ENCODE measurements at regions not wholly inside any gene's neighbourhood (a gene's known extent, or its start where the extent isn't known, plus 50 kb on each side); places are given as distances from the start of the nearest gene placed in this dataset.

DNA sequence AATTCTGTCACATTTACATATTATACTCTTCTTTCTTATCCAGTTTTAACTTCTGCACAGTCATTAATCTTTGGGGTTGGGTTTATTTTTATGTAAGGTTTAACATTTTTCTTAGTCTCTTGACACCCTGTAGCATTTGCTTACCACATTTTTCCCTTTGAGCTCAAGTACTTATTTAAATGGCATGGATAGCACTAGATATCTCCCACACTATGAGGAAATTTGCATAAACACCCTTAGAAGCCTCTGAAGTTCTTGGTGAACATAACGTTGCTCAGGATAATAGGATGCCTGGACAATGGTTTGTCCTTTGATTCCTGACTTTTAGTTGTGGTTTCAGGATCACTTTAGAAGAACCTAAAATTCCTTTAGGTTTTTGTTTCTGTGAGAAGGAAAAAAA is 338.9 kb downstream of the PCDH17 start:
- no peaks in the 10 kb centered on the region for H3K9me3 ChIP-seq (ENCODE audit: low read depth)
- H3K4me3 ChIP-seq, result no peak overlapping the region
- no peak overlapping the region for H3K4me2 ChIP-seq
- no peaks in the 10 kb centered on the region for H3K9me2 ChIP-seq (replicated peaks; ENCODE audit: insufficient read depth)
- no peaks in the 10 kb centered on the region for H4K20me1 ChIP-seq (ENCODE audit: insufficient read depth, poor library complexity, severe bottlenecking)
- H2AFZ ChIP-seq, result no peak overlapping the region
- no peak for DNase-seq (ENCODE audit: low spot score)
- TF ChIP-seq EZH2phosphoT487 (IDR thresholded peaks at IDR 0.05; ENCODE audit: low read depth, severe bottlenecking, unreplicated experiment) (no peak), EZH2 (IDR thresholded peaks at IDR 0.05; ENCODE audit: borderline replicate concordance) (no peak), CTCF (IDR thresholded peaks at IDR 0.05; ENCODE audit: poor library complexity) (no peak)
- H3K4me1 ChIP-seq (ENCODE audit: insufficient read depth), result no peaks in the 10 kb centered on the region
- no peaks in the 10 kb centered on the region for H3K27me3 ChIP-seq
- H3K36me3 ChIP-seq (replicated peaks; ENCODE audit: insufficient read depth, low read depth), result no peaks in the 10 kb centered on the region
- no peak overlapping the region for H3K27ac ChIP-seq
- WGBS (ENCODE audit: low lambda C conversion rate, missing lambda C conversion rate), result 66% methylated on average over 1 of the region's 1 CpG
- H3K79me2 ChIP-seq, result no peaks in the 10 kb centered on the region

GRCh38 chr13:57982782-57983181 is 351.2 kb downstream of the PCDH17 start:
- H3K36me3 ChIP-seq (replicated peaks; ENCODE audit: insufficient read depth, low read depth), result no peaks in the 10 kb centered on the region
- H3K27me3 ChIP-seq, result no peaks in the 10 kb centered on the region
- H3K4me1 ChIP-seq (ENCODE audit: insufficient read depth), result no peaks in the 10 kb centered on the region
- no peaks in the 10 kb centered on the region for H4K20me1 ChIP-seq (ENCODE audit: insufficient read depth, poor library complexity, severe bottlenecking)
- no peaks in the 10 kb centered on the region for H3K9me2 ChIP-seq (replicated peaks; ENCODE audit: insufficient read depth)
- H2AFZ ChIP-seq, result no peak overlapping the region
- H3K4me2 ChIP-seq, result no peak overlapping the region
- DNase-seq (ENCODE audit: low spot score), result no peak
- no peak for TF ChIP-seq EZH2 (IDR thresholded peaks at IDR 0.05; ENCODE audit: borderline replicate concordance)
- TF ChIP-seq EZH2phosphoT487 (IDR thresholded peaks at IDR 0.05; ENCODE audit: low read depth, severe bottlenecking, unreplicated experiment), result no peak
- no peak for TF ChIP-seq CTCF (IDR thresholded peaks at IDR 0.05; ENCODE audit: poor library complexity)
- H3K79me2 ChIP-seq, result no peaks in the 10 kb centered on the region
- H3K9me3 ChIP-seq (ENCODE audit: low read depth), result no peaks in the 10 kb centered on the region
- no peak overlapping the region for H3K27ac ChIP-seq
- H3K4me3 ChIP-seq, result no peak overlapping the region

- H3K79me2 ChIP-seq, result no peaks in the 10 kb centered on the region
- no peaks in the 10 kb centered on the region for H3K36me3 ChIP-seq (replicated peaks; ENCODE audit: insufficient read depth, low read depth)
- no peak overlapping the region for H3K4me3 ChIP-seq
- TF ChIP-seq EZH2 (IDR thresholded peaks at IDR 0.05; ENCODE audit: borderline replicate concordance), result no peak
- no peak for TF ChIP-seq CTCF (IDR thresholded peaks at IDR 0.05; ENCODE audit: poor library complexity)
- no peak for TF ChIP-seq EZH2phosphoT487 (IDR thresholded peaks at IDR 0.05; ENCODE audit: low read depth, severe bottlenecking, unreplicated experiment)
- H4K20me1 ChIP-seq (ENCODE audit: insufficient read depth, poor library complexity, severe bottlenecking), result no peaks in the 10 kb centered on the region
- H3K9me3 ChIP-seq (ENCODE audit: low read depth), result no peaks in the 10 kb centered on the region
- H3K4me2 ChIP-seq, result no peak overlapping the region
- no peaks in the 10 kb centered on the region for H3K9me2 ChIP-seq (replicated peaks; ENCODE audit: insufficient read depth)
- H3K27ac ChIP-seq, result no peak overlapping the region
- 88% methylated on average over 2 of the region's 2 CpGs for WGBS (ENCODE audit: low lambda C conversion rate, missing lambda C conversion rate)
- H3K4me1 ChIP-seq (ENCODE audit: insufficient read depth), result no peaks in the 10 kb centered on the region
- DNase-seq (ENCODE audit: low spot score), result no peak
- no peaks in the 10 kb centered on the region for H3K27me3 ChIP-seq
- H2AFZ ChIP-seq, result no peak overlapping the region
These were observed 356.7 kb downstream of the PCDH17 start for GRCh38 chr13:57988276-57988675.

DNA sequence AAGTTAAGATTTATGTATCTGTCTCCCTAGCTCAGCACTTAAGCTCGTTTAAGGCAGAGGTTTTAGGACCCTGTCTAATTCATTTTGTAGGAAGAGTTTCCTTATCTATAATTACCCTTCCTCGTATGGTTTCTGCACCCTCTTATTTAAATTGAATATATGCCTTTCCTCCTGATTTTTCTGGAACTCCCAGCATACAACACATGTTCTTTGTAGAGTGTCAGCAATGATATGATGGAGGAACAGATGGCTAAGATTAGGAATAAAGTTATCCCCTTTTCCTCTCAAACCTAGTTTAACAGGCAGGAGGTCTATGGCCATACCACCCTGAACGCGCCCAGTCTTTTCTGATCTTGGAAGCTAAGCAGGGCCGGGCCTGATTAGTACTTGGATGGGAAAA is 359.5 kb downstream of the PCDH17 start:
- 54% methylated on average over 5 of the region's 5 CpGs for WGBS (ENCODE audit: low lambda C conversion rate, missing lambda C conversion rate)

More for the DNA sequence above, 359.5 kb downstream of the PCDH17 start:
- Histone ChIP-seq H3K4me2 (no peak overlapping the region), H2AFZ (no peak overlapping the region), H3K36me3 (replicated peaks; ENCODE audit: insufficient read depth, low read depth) (no peaks in the 10 kb centered on the region), H3K9me2 (replicated peaks; ENCODE audit: insufficient read depth) (no peaks in the 10 kb centered on the region), H3K4me1 (ENCODE audit: insufficient read depth) (no peaks in the 10 kb centered on the region), H3K4me3 (no peak overlapping the region), H3K27ac (no peak overlapping the region), H4K20me1 (ENCODE audit: insufficient read depth, poor library complexity, severe bottlenecking) (no peaks in the 10 kb centered on the region), H3K9me3 (ENCODE audit: low read depth) (no peaks in the 10 kb centered on the region), H3K79me2 (no peaks in the 10 kb centered on the region), H3K27me3 (no peaks in the 10 kb centered on the region)
- TF ChIP-seq CTCF (IDR thresholded peaks at IDR 0.05; ENCODE audit: poor library complexity) (no peak), EZH2 (IDR thresholded peaks at IDR 0.05; ENCODE audit: borderline replicate concordance) (no peak)
- DNase-seq (ENCODE audit: low spot score), result no peak

All from hepatocyte (in vitro differentiated cells).